GM23338 (cell line): ENCODE measurements at regions not wholly inside any gene's neighbourhood (a gene's known extent, or its start where the extent isn't known, plus 50 kb on each side); places are given as distances from the start of the nearest gene placed in this dataset.
A peak's percentile ranks its signal among the peaks of the same experiment; 100 is the strongest.

Source experiments
- ATAC-seq: fragments of 200-7000 bp; cut with Tn5 transposase; 3 replicates; pipeline ENCODE4 v1.9.1; 2020
- DNase-seq: peaks from one replicate; pipeline ENCODE4 v3.0.0-alpha.2; 2015; ENCODE audit warnings: low spot score
- H2AFZ ChIP-seq: fragments of 200-600 bp; sonication (generic); 2 replicates; pipeline ENCODE4 v1.8.0; 2016; ENCODE audit warnings: antibody characterized with exemption, mild to moderate bottlenecking, moderate library complexity
- H3F3A ChIP-seq: fragments of 200-600 bp; sonication (generic); replicated peaks from 2 replicates; pipeline ENCODE4 v1.8.0; 2017; ENCODE audit warnings: antibody characterized with exemption, mixed run types, low read depth
- H3K27ac ChIP-seq: fragments of 200-600 bp; sonication (generic); 2 replicates; pipeline ENCODE4 v1.6.1; 2016; ENCODE audit warnings: low read depth
- H3K27me3 ChIP-seq: fragments of 200-600 bp; sonication (generic); 2 replicates; pipeline ENCODE4 v1.8.0; 2016; ENCODE audit warnings: mild to moderate bottlenecking, mixed run types, moderate library complexity; ENCODE audit not compliant: insufficient read depth
- H3K36me3 ChIP-seq: fragments of 200-600 bp; sonication (generic); 2 replicates; pipeline ENCODE4 v1.8.0; 2016; ENCODE audit warnings: mild to moderate bottlenecking; ENCODE audit not compliant: insufficient read depth
- H3K4me1 ChIP-seq: fragments of 200-600 bp; sonication (generic); 2 replicates; pipeline ENCODE4 v1.8.0; 2016; ENCODE audit warnings: mild to moderate bottlenecking, moderate library complexity; ENCODE audit not compliant: insufficient read depth
- H3K4me2 ChIP-seq: fragments of 200-600 bp; sonication (generic); 2 replicates; pipeline ENCODE4 v1.7.1; 2017; ENCODE audit warnings: mixed run types
- H3K4me3 ChIP-seq: fragments of 200-600 bp; sonication (generic); 2 replicates; pipeline ENCODE4 v1.6.1; 2016; ENCODE audit warnings: mixed run types
- H3K79me2 ChIP-seq: fragments of 200-600 bp; sonication (generic); replicated peaks from 2 replicates; pipeline ENCODE4 v1.8.0; 2017; ENCODE audit warnings: mild to moderate bottlenecking; ENCODE audit not compliant: insufficient read depth
- H3K9me2 ChIP-seq: fragments of 200-600 bp; sonication (generic); 2 replicates; pipeline ENCODE4 v1.8.0; 2017; ENCODE audit not compliant: insufficient read depth
- H4K20me1 ChIP-seq: fragments of 200-600 bp; sonication (generic); replicated peaks from 2 replicates; pipeline ENCODE4 v1.8.0; 2017; ENCODE audit warnings: mild to moderate bottlenecking; ENCODE audit not compliant: insufficient read depth
- H3K27ac Mint-ChIP-seq: 2 replicates; pipeline ENCODE4 v1.8.0; 2020; ENCODE audit warnings: inconsistent platforms, mild to moderate bottlenecking, moderate library complexity, mixed read lengths
- H3K27me3 Mint-ChIP-seq: 3 replicates; pipeline ENCODE4 v1.8.0; 2022; ENCODE audit warnings: low read depth, mild to moderate bottlenecking, moderate library complexity, mixed read lengths, inconsistent platforms; ENCODE audit not compliant: insufficient read depth, poor library complexity
- H3K36me3 Mint-ChIP-seq: 3 replicates; pipeline ENCODE4 v1.8.0; 2021; ENCODE audit warnings: low read depth, mild to moderate bottlenecking, inconsistent platforms, moderate library complexity, mixed read lengths
- H3K4me1 Mint-ChIP-seq: 3 replicates; pipeline ENCODE4 v1.8.0; 2020; ENCODE audit warnings: mild to moderate bottlenecking, inconsistent platforms, mixed read lengths
- H3K4me3 Mint-ChIP-seq: 3 replicates; pipeline ENCODE4 v1.8.0; 2021; ENCODE audit warnings: moderate library complexity, mild to moderate bottlenecking, inconsistent platforms, mixed read lengths
- H3K9me3 Mint-ChIP-seq: 3 replicates; pipeline ENCODE4 v1.8.0; 2020; ENCODE audit warnings: moderate library complexity, mild to moderate bottlenecking, inconsistent platforms, mixed read lengths
- CREB1 ChIP-seq: fragments of 250-450 bp; sonication (Bioruptor Pico); IDR thresholded peaks from 2 replicates; pipeline ENCODE4 v1.5.0; 2020; ENCODE audit warnings: low read depth, mild to moderate bottlenecking, moderate library complexity
- EZH2 ChIP-seq: fragments of 200-600 bp; sonication (generic); IDR thresholded peaks from one replicate; pipeline ENCODE4 v1.8.0; 2017; ENCODE audit warnings: antibody characterized with exemption, mild to moderate bottlenecking, low read depth; ENCODE audit not compliant: unreplicated experiment
- EZH2phosphoT487 ChIP-seq: fragments of 200-600 bp; sonication (generic); IDR thresholded peaks from one replicate; pipeline ENCODE4 v1.8.1; 2018; ENCODE audit warnings: antibody characterized with exemption; ENCODE audit not compliant: unreplicated experiment
- JUNB ChIP-seq: IDR thresholded peaks from one replicate; pipeline ENCODE4 v1.6.1; 2016; ENCODE audit warnings: antibody characterized with exemption; ENCODE audit not compliant: unreplicated experiment
- NANOG ChIP-seq: IDR thresholded peaks from 2 replicates; pipeline ENCODE4 v1.6.1; 2016; ENCODE audit warnings: antibody characterized with exemption, borderline replicate concordance
- POLR2AphosphoS5 ChIP-seq: IDR thresholded peaks from 2 replicates; pipeline ENCODE4 v1.6.1; 2016; ENCODE audit warnings: antibody characterized with exemption, low read depth
- STAT1 ChIP-seq: IDR thresholded peaks from one replicate; pipeline ENCODE4 v1.6.1; 2016; ENCODE audit warnings: antibody characterized with exemption; ENCODE audit not compliant: unreplicated experiment
- ZNF114 ChIP-seq: fragments of 250-450 bp; sonication (Bioruptor Pico); IDR thresholded peaks from 2 replicates; pipeline ENCODE4 v1.5.0; 2020; ENCODE audit warnings: mild to moderate bottlenecking, moderate library complexity
- ZNF331 ChIP-seq: fragments of 250-450 bp; sonication (Bioruptor Pico); IDR thresholded peaks from 2 replicates; pipeline ENCODE4 v1.5.0; 2020; ENCODE audit warnings: low read depth, mild to moderate bottlenecking, moderate library complexity
- TF ChIP-seq, protein P1 (sequence below), 2 experiments: fragments of 200-600 bp in 1 of 2; sonication (generic) in 1 of 2; conservative IDR thresholded peaks; 2 replicates each; pipeline versions ENCODE4 v1.5.1 to v1.6.1; 2016 to 2017; ENCODE audit warnings: antibody characterized with exemption in 2 of 2, low read depth in 2 of 2, mild to moderate bottlenecking in 2 of 2, moderate library complexity in 1 of 2
- TF ChIP-seq, protein P2 (sequence below): fragments of 250-450 bp; sonication (Bioruptor Pico); IDR thresholded peaks from 2 replicates; pipeline ENCODE4 v1.5.0; 2020; ENCODE audit warnings: mild to moderate bottlenecking, moderate library complexity

DNA sequence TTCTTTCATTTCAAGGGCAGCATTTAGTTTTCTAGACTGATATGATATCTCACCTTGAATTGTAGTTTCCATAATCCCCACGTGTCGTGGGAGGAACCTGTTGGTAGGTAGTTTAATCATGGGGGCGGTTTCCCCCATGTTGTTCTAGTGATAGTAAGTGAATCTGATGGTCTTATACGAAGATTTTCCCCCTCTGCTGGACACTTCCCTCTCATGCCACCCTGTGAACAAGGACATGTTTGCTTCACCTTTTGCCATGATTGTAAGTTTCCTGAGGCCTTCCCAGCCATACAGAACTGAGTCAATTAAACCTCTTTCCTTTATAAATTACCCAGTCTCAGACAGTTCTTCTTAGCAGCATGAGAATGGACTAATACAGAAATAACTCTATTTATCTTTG lies 851.1 kb upstream of the FAT3 start:
- Histone ChIP-seq H3K4me1 (no peaks in the 10 kb centered on the region), H3K4me2 (no peak overlapping the region), H4K20me1 (no peaks in the 10 kb centered on the region), H3K36me3 (no peaks in the 10 kb centered on the region), H3K9me2 (no peaks in the 10 kb centered on the region), H3K27me3 (no peaks in the 10 kb centered on the region), H3K4me3 (no peak overlapping the region), H3K27ac (no peak overlapping the region), H3F3A (no peaks in the 10 kb centered on the region), H3K79me2 (no peaks in the 10 kb centered on the region), H2AFZ (no peak overlapping the region)
- no peaks in the 10 kb centered on the region for H3K36me3 Mint-ChIP-seq
- TF ChIP-seq, protein P1, sequence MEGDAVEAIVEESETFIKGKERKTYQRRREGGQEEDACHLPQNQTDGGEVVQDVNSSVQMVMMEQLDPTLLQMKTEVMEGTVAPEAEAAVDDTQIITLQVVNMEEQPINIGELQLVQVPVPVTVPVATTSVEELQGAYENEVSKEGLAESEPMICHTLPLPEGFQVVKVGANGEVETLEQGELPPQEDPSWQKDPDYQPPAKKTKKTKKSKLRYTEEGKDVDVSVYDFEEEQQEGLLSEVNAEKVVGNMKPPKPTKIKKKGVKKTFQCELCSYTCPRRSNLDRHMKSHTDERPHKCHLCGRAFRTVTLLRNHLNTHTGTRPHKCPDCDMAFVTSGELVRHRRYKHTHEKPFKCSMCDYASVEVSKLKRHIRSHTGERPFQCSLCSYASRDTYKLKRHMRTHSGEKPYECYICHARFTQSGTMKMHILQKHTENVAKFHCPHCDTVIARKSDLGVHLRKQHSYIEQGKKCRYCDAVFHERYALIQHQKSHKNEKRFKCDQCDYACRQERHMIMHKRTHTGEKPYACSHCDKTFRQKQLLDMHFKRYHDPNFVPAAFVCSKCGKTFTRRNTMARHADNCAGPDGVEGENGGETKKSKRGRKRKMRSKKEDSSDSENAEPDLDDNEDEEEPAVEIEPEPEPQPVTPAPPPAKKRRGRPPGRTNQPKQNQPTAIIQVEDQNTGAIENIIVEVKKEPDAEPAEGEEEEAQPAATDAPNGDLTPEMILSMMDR (conservative IDR thresholded peaks at IDR 0.05; ENCODE audit: low read depth in 2 of 2) = peak; percentile 45 to 57
- TF ChIP-seq ZNF114 (CRISPR knock-in tag) = no peak
- DNase-seq = peak; percentile 44
- H3K4me3 Mint-ChIP-seq = no peak overlapping the region
- H3K9me3 Mint-ChIP-seq = no peaks in the 10 kb centered on the region
- H3K27ac Mint-ChIP-seq = no peak overlapping the region
- no peaks in the 10 kb centered on the region for H3K4me1 Mint-ChIP-seq
- ATAC-seq = peak; percentile 43; the same call in 2 of the 3 replicates
- no peaks in the 10 kb centered on the region for H3K27me3 Mint-ChIP-seq

DNA sequence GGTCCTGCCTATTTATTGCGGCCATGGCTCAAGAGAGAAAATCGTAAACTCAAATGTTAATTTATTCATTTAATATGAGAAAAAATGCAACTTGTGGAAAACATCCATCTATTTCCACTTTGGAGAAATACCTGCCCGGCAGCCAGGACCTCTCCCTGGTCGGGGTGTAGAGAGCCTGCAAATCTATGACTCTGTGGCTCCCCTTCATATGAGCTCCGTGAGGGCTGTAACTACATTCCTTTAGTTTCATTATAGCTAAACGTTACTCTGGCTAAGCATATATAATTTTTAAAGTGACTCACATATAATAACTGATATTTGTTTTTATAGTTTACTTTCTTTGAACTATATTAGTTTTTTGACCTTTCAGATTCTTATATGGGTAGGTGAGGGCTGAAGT lies 857.8 kb upstream of the FAT3 start:
- no peak overlapping the region for H3K4me2 ChIP-seq
- H3K4me3 ChIP-seq = no peak overlapping the region
- H3K4me1 ChIP-seq = no peaks in the 10 kb centered on the region
- no peaks in the 10 kb centered on the region for H3K79me2 ChIP-seq
- Mint-ChIP-seq H3K36me3 (no peaks in the 10 kb centered on the region), H3K9me3 (no peaks in the 10 kb centered on the region), H3K27ac (0 out of 2 replicates have a peak overlapping the region, but pooled peaks have one; percentile 43), H3K27me3 (no peaks in the 10 kb centered on the region), H3K4me1 (0 out of 3 replicates have a peak, but pooled peaks cover 5% of the 10 kb centered on the region), H3K4me3 (no peak overlapping the region)
- ATAC-seq = no peak
- H4K20me1 ChIP-seq = no peaks in the 10 kb centered on the region
- H3K27ac ChIP-seq = no peak overlapping the region
- H3K27me3 ChIP-seq = no peaks in the 10 kb centered on the region
- no peak for DNase-seq
- no peaks in the 10 kb centered on the region for H3K9me2 ChIP-seq
- no peaks in the 10 kb centered on the region for H3K36me3 ChIP-seq
- H3F3A ChIP-seq = no peaks in the 10 kb centered on the region
- H2AFZ ChIP-seq = no peak overlapping the region
- TF ChIP-seq ZNF114 (CRISPR knock-in tag) = no peak
- no peak for TF ChIP-seq POLR2AphosphoS5
- no peak for TF ChIP-seq NANOG
- TF ChIP-seq, protein P1 (conservative IDR thresholded peaks at IDR 0.05; ENCODE audit: low read depth in 2 of 2) = no peak
- no peak for TF ChIP-seq EZH2phosphoT487
- TF ChIP-seq JUNB = no peak
- TF ChIP-seq STAT1 = no peak
- TF ChIP-seq ZNF331 (CRISPR knock-in tag) = no peak
- TF ChIP-seq, protein P2, sequence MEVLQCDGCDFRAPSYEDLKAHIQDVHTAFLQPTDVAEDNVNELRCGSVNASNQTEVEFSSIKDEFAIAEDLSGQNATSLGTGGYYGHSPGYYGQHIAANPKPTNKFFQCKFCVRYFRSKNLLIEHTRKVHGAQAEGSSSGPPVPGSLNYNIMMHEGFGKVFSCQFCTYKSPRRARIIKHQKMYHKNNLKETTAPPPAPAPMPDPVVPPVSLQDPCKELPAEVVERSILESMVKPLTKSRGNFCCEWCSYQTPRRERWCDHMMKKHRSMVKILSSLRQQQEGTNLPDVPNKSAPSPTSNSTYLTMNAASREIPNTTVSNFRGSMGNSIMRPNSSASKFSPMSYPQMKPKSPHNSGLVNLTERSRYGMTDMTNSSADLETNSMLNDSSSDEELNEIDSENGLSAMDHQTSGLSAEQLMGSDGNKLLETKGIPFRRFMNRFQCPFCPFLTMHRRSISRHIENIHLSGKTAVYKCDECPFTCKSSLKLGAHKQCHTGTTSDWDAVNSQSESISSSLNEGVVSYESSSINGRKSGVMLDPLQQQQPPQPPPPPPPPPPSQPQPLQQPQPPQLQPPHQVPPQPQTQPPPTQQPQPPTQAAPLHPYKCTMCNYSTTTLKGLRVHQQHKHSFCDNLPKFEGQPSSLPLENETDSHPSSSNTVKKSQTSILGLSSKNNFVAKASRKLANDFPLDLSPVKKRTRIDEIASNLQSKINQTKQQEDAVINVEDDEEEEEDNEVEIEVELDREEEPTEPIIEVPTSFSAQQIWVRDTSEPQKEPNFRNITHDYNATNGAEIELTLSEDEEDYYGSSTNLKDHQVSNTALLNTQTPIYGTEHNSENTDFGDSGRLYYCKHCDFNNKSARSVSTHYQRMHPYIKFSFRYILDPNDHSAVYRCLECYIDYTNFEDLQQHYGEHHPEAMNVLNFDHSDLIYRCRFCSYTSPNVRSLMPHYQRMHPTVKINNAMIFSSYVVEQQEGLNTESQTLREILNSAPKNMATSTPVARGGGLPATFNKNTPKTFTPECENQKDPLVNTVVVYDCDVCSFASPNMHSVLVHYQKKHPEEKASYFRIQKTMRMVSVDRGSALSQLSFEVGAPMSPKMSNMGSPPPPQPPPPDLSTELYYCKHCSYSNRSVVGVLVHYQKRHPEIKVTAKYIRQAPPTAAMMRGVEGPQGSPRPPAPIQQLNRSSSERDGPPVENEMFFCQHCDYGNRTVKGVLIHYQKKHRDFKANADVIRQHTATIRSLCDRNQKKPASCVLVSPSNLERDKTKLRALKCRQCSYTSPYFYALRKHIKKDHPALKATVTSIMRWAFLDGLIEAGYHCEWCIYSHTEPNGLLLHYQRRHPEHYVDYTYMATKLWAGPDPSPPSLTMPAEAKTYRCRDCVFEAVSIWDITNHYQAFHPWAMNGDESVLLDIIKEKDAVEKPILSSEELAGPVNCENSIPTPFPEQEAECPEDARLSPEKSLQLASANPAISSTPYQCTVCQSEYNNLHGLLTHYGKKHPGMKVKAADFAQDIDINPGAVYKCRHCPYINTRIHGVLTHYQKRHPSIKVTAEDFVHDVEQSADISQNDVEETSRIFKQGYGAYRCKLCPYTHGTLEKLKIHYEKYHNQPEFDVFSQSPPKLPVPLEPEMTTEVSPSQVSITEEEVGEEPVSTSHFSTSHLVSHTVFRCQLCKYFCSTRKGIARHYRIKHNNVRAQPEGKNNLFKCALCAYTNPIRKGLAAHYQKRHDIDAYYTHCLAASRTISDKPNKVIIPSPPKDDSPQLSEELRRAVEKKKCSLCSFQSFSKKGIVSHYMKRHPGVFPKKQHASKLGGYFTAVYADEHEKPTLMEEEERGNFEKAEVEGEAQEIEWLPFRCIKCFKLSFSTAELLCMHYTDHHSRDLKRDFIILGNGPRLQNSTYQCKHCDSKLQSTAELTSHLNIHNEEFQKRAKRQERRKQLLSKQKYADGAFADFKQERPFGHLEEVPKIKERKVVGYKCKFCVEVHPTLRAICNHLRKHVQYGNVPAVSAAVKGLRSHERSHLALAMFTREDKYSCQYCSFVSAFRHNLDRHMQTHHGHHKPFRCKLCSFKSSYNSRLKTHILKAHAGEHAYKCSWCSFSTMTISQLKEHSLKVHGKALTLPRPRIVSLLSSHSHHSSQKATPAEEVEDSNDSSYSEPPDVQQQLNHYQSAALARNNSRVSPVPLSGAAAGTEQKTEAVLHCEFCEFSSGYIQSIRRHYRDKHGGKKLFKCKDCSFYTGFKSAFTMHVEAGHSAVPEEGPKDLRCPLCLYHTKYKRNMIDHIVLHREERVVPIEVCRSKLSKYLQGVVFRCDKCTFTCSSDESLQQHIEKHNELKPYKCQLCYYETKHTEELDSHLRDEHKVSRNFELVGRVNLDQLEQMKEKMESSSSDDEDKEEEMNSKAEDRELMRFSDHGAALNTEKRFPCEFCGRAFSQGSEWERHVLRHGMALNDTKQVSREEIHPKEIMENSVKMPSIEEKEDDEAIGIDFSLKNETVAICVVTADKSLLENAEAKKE (CRISPR knock-in tag) = no peak
- no peak for TF ChIP-seq CREB1
- no peak for TF ChIP-seq EZH2
